Astrocyte (in vitro differentiated cells and primary cell): ENCODE measurements at regions not wholly inside any gene's neighbourhood (a gene's known extent, or its start where the extent isn't known, plus 50 kb on each side); places are given as distances from the start of the nearest gene placed in this dataset.

Source experiments
- EZH2 ChIP-seq: IDR thresholded peaks from 2 replicates; pipeline ENCODE4 v1.6.1; 2012; ENCODE audit warnings: mild to moderate bottlenecking, low read length, inconsistent platforms; ENCODE audit not compliant: insufficient read depth
- TF ChIP-seq, protein P1 (sequence below): IDR thresholded peaks from 2 replicates; pipeline ENCODE4 v1.5.1; 2011; ENCODE audit warnings: low read depth, mild to moderate bottlenecking, inconsistent platforms, low read length, moderate library complexity; ENCODE audit not compliant: insufficient read depth

DNA sequence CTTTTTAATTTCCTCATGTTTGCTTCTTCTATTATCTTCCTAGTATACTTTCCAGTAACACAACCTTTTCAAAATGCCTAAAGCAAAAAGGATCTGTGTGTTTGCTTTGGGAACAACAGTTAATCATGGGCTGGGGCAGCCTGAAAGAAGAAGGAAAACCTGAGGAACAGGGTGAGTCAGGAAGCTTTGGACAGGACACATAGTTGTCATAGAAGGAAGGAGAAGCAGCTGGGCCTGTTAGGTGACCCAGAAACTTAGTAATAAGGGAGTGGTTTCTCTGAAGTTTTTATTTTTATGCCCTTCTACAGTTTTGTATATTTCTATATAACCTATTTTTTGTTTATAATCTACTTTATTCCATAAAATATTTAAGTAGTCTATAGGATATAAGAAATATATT is 61.4 kb downstream of the CD24 start:
- TF ChIP-seq, protein P1, sequence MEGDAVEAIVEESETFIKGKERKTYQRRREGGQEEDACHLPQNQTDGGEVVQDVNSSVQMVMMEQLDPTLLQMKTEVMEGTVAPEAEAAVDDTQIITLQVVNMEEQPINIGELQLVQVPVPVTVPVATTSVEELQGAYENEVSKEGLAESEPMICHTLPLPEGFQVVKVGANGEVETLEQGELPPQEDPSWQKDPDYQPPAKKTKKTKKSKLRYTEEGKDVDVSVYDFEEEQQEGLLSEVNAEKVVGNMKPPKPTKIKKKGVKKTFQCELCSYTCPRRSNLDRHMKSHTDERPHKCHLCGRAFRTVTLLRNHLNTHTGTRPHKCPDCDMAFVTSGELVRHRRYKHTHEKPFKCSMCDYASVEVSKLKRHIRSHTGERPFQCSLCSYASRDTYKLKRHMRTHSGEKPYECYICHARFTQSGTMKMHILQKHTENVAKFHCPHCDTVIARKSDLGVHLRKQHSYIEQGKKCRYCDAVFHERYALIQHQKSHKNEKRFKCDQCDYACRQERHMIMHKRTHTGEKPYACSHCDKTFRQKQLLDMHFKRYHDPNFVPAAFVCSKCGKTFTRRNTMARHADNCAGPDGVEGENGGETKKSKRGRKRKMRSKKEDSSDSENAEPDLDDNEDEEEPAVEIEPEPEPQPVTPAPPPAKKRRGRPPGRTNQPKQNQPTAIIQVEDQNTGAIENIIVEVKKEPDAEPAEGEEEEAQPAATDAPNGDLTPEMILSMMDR = no peak
- TF ChIP-seq EZH2 = no peak
